Right cardiac atrium (tissue), 5 donors: ENCODE measurements at regions not wholly inside any gene's neighbourhood (a gene's known extent, or its start where the extent isn't known, plus 50 kb on each side); places are given as distances from the start of the nearest gene placed in this dataset.

Experiments used
- ATAC-seq, 2 donors: fragments of 200-7000 bp; cut with Tn5 transposase; one replicate each; pipeline versions ENCODE4 v1.8.0 to v1.9.1; 2020; ENCODE audit warnings: moderate library complexity in 2 of 2, mild to moderate bottlenecking in 1 of 2
- DNase-seq, 3 donors: peaks; one replicate each; pipeline ENCODE4 v3.0.0-alpha.2; 2020
- H3K27ac ChIP-seq: one replicate; pipeline ENCODE4 v1.5.1; 2013; ENCODE audit warnings: mild to moderate bottlenecking, low read length, control low read depth, moderate library complexity
- H3K27me3 ChIP-seq: one replicate; pipeline ENCODE4 v1.6.1; 2013; ENCODE audit not compliant: control insufficient read depth, insufficient read depth
- H3K4me1 ChIP-seq: one replicate; pipeline ENCODE4 v1.6.1; 2013; ENCODE audit warnings: low read length; ENCODE audit not compliant: control insufficient read depth, insufficient read depth
- H3K4me3 ChIP-seq: one replicate; pipeline ENCODE4 v1.5.1; 2013; ENCODE audit warnings: low read length, control low read depth
- H3K9me3 ChIP-seq: one replicate; pipeline ENCODE4 v1.6.1; 2013; ENCODE audit warnings: low read length; ENCODE audit not compliant: control insufficient read depth
- WGBS: extraction: QIAGEN DNeasy Blood & Tissue Kit; methylation state at CpG from one replicate; pipeline ENCODE4 v1.1.7; 2013; 5-methylcytosine and 5-hydroxymethylcytosine counted together
- intact Hi-C, 4 donors: fragments of 100-400 bp; cut with DNase I; formaldehyde crosslinking; loops; one replicate each; pipeline versions ENCODE4 v1.11.0 to v1.14.0; 2022 to 2023
- donor health status: healthy with polysubstance abuse.
- donor health status: DM: no; HTN: yes; CAD: no.
- donor health status: DM: no; HTN: no; CAD: no.
- donor health status: DM: no; HTN: yes; CAD: no; lungs with severe emphysema.
- donor health status: DM: yes; HTN: yes; CAD: no.

- Histone ChIP-seq H3K4me1 (no peaks in the 10 kb centered on the region), H3K4me3 (no peak overlapping the region), H3K27me3 (no peaks in the 10 kb centered on the region), H3K27ac (no peak overlapping the region), H3K9me3 (no peaks in the 10 kb centered on the region)
- intact Hi-C loops: no loop called here
- DNase-seq: peak in 2 of 3 donors; percentile 20 to 49
- peak; percentile 43 to 53 for ATAC-seq
- WGBS: 51% methylated on average over 3 of the region's 3 CpGs
Measured at GRCh38 chr7:80346704-80347103, 165.2 kb downstream of the GNAT3 start.

DNA sequence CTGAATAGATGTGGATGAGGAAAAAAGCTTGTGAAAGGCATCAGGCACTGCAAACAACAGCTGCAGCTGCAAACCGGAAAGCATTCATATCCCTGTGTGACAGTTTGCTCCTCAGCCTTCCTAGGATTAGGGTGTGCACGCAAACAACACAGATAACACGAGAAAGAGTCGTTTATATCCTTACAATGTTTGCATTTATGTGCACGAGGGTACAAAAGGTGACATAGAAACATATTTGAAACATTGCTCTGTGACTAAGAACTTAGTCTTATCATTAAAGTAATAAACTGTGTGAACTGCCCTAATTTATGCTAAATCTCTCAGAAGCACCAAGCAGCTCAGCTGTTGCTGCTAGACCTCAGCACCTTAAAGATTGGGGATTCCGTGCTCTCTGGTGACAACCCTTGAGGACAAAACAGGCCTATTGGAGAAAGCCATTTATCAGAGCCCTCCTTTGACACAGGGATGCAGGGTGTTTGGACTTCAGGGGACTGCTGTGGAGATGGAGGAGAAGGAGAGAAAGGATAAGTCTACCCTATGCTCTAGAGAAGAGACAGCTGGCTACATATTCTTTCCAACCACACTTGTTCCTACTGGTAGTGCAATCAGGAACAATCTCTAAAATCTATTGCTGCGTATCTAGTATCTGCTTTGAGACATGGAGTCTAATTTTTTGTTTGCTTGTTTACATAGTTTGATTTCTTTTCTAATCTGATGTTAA is 176.2 kb downstream of the GNAT3 start:
- Histone ChIP-seq H3K27ac (no peak overlapping the region), H3K9me3 (no peaks in the 10 kb centered on the region), H3K27me3 (no peaks in the 10 kb centered on the region), H3K4me1 (no peaks in the 10 kb centered on the region), H3K4me3 (no peak overlapping the region)
- DNase-seq (no peak), ATAC-seq (no peak)
- 38% methylated on average over 7 of the region's 7 CpGs for WGBS
- intact Hi-C loops: no loop called here

- Histone ChIP-seq H3K27me3 (no peaks in the 10 kb centered on the region), H3K4me3 (no peak overlapping the region), H3K9me3 (no peaks in the 10 kb centered on the region), H3K4me1 (no peaks in the 10 kb centered on the region), H3K27ac (no peak overlapping the region)
- intact Hi-C loops: no loop called here
- ATAC-seq (peak in 1 of 2 donors; percentile 54), DNase-seq (no peak)
Measured at GRCh38 chr7:80334908-80335307, 177.0 kb downstream of the GNAT3 start.

DNA sequence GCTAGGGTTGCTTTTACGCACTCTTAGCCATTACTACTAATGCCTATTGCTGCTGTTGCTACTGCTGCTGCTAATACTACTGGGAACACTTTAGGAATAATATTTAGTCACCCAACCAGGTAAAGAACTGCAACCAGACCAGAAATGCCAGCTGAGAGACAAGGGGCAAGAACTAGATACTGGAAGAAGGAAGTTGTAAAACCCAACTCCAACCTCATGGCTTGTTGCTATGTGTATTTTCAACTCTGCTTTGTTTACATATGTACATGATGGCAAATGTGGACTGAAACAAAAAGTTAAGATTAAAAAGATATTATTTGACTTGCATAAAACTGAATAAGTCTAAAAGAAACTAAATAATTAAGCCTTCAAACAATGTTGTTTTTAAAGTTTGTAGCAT is 177.7 kb downstream of the GNAT3 start:
- no peaks in the 10 kb centered on the region for H3K27me3 ChIP-seq
- H3K27ac ChIP-seq: no peak overlapping the region
- no peaks in the 10 kb centered on the region for H3K9me3 ChIP-seq
- 93% methylated on average over 1 of the region's 1 CpG for WGBS
- ATAC-seq: no peak
- intact Hi-C loops: no loop called here
- no peaks in the 10 kb centered on the region for H3K4me1 ChIP-seq
- no peak for DNase-seq
- H3K4me3 ChIP-seq: no peak overlapping the region

DNA sequence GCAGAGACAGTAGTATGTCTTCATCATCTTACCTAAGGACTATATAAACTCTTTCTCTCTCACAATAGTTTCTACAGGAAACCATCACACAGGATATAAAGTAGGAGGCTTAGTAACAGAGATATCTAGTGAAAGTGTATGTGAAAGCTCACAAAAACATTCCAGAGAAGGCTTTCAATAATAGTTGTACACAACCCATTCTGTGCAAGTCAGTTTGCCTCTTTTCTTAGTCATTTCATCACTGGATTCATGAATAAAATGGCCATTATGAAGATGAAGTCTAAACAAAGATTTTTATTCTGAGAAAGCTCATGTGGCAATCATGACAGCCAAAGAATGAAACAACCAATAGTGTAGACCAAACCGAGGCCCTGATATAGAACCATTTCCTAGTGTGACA is 178.8 kb downstream of the GNAT3 start:
- intact Hi-C loops: no loop called here
- no peak overlapping the region for H3K4me3 ChIP-seq
- H3K27me3 ChIP-seq: no peaks in the 10 kb centered on the region
- no peak overlapping the region for H3K27ac ChIP-seq
- no peaks in the 10 kb centered on the region for H3K9me3 ChIP-seq
- ATAC-seq (no peak), DNase-seq (no peak)
- WGBS: 46% methylated on average over 1 of the region's 1 CpG
- H3K4me1 ChIP-seq: no peaks in the 10 kb centered on the region

DNA sequence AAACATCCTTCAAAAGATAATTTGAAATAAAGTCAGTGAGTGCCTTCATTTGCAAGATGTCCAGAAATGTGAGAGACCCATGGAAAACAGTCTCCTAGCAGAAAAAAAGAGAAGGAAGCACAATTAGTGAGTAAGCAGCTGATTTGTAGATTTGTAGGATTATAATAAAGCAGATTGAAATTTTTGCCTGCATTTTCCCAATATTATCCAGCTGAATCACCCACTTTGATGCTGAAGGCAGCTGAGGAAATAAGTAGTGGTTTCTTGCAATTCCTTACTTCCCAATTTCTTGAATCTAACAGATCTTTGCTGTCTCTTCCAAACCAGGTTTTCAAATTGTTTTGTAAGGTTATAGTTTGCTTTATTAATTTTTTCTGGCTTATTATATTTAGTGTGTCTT is 181.4 kb downstream of the GNAT3 start:
- intact Hi-C loops: no loop called here
- no peaks in the 10 kb centered on the region for H3K4me1 ChIP-seq
- ATAC-seq: no peak
- H3K9me3 ChIP-seq: no peaks in the 10 kb centered on the region
- H3K4me3 ChIP-seq: no peak overlapping the region
- DNase-seq: no peak
- H3K27ac ChIP-seq: no peak overlapping the region
- H3K27me3 ChIP-seq: no peaks in the 10 kb centered on the region

GRCh38 chr7:80324032-80324431 is 187.8 kb downstream of the GNAT3 start:
- WGBS: 36% methylated on average over 3 of the region's 3 CpGs

GRCh38 chr7:80319461-80319860 is 184.8 kb downstream of the GNAI1 start:
- Histone ChIP-seq H3K9me3 (no peaks in the 10 kb centered on the region), H3K4me1 (no peaks in the 10 kb centered on the region), H3K27me3 (no peaks in the 10 kb centered on the region), H3K4me3 (no peak overlapping the region), H3K27ac (no peak overlapping the region)
- intact Hi-C loops: no loop called here
- DNase-seq (no peak), ATAC-seq (no peak)
- 73% methylated on average over 2 of the region's 2 CpGs for WGBS

More at GRCh38 chr7:80324032-80324431, 187.8 kb downstream of the GNAT3 start:
- no peak for ATAC-seq
- Histone ChIP-seq H3K4me3 (no peak overlapping the region), H3K4me1 (no peaks in the 10 kb centered on the region), H3K27me3 (no peaks in the 10 kb centered on the region), H3K27ac (no peak overlapping the region), H3K9me3 (no peaks in the 10 kb centered on the region)
- intact Hi-C loops: no loop called here
- no peak for DNase-seq

DNA sequence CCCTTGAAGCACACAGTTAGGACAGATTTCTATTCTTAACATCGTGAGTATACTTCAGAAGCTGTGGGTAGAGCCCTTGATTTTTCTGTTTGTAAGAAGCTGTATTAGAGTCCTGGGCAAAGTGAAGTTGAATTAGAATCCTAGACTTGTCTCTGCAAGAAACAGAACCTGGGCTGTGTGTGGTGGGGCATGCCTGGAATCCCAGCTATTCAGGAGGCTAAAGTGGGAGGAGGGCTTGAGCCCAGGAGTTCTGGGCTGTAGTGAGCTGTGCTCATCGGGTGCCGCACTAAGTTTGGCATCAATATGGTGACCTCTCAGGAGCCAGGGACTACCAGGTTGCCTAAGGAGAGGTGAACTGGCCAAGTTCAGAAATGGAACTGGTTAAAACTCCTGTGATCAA is 183.4 kb downstream of the GNAI1 start:
- no peaks in the 10 kb centered on the region for H3K4me1 ChIP-seq
- H3K27me3 ChIP-seq: no peaks in the 10 kb centered on the region
- no peak for DNase-seq
- H3K27ac ChIP-seq: no peak overlapping the region
- WGBS: 92% methylated on average over 3 of the region's 3 CpGs
- no peak for ATAC-seq
- H3K4me3 ChIP-seq: no peak overlapping the region
- H3K9me3 ChIP-seq: no peaks in the 10 kb centered on the region
- intact Hi-C loops: no loop called here

GRCh38 chr7:80316811-80317210 is 182.2 kb downstream of the GNAI1 start:
- Histone ChIP-seq H3K4me1 (peaks cover 2% of the 10 kb centered on the region), H3K27me3 (no peaks in the 10 kb centered on the region), H3K27ac (no peak overlapping the region), H3K4me3 (no peak overlapping the region), H3K9me3 (no peaks in the 10 kb centered on the region)
- intact Hi-C loops: no loop called here
- WGBS: 94% methylated on average over 2 of the region's 2 CpGs
- DNase-seq: no peak
- no peak for ATAC-seq

DNA sequence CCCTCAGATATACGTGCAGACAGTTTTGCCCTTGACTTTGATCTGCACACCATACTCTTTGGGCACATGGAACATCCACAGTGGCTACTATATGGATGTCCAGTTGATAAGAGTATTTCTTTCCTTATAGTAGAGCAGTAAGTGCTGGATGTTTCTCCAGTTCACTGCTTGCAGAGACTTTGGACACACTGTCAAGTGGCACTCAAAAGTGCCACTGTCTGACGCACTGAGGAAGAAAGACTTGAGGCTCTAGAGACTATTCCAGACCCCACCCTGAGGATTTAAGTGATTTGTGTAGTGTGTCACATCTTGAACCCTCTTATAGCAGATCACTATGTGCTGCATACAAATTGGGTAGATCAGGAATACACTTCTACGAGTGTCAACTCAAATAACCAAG is 179.1 kb downstream of the GNAI1 start:
- Histone ChIP-seq H3K27ac (no peak overlapping the region), H3K27me3 (no peaks in the 10 kb centered on the region), H3K9me3 (no peaks in the 10 kb centered on the region), H3K4me1 (peaks cover 2% of the 10 kb centered on the region), H3K4me3 (no peak overlapping the region)
- 96% methylated on average over 3 of the region's 3 CpGs for WGBS
- intact Hi-C loops: no loop called here
- DNase-seq (no peak), ATAC-seq (no peak)

DNA sequence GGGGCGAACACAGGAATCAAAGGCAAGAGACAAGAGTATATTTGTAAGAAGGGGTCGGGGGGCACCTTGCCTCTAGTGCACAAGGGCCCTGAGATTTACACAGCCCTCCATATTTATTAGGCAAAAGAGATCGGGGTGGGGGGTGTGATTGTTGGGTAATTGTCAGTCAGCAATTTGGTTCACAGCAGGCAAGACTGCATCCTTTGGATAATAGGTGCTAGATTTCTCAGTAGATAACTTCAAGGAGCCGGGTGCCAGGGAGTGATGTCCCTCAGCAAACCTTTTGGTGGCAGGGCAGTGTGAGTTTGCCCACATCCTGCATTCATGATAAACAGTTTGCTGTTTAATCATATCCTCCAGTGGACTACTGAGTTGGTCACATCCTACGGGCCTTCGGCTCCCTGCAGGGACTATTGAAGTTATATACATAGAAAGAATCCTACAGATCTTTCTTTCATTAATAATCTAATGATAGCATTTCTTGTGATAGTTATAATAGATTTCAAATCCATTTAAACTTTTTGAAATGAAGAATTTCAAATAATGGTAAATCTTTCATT is 178.5 kb downstream of the GNAI1 start:
- intact Hi-C loops: no loop called here
- WGBS: 91% methylated on average over 6 of the region's 6 CpGs
- Histone ChIP-seq H3K4me1 (peaks cover 2% of the 10 kb centered on the region), H3K27ac (no peak overlapping the region), H3K27me3 (no peaks in the 10 kb centered on the region), H3K4me3 (no peak overlapping the region), H3K9me3 (no peaks in the 10 kb centered on the region)
- ATAC-seq: no peak
- no peak for DNase-seq
